ENCODE measurements at regions not wholly inside any gene's neighbourhood (a gene's known extent, or its start where the extent isn't known, plus 50 kb on each side); places are given as distances from the start of the nearest gene placed in this dataset.
"Not testable (repeated sequence)": the region's sequence is repeated elsewhere in the genome, so short reads cannot be mapped to it uniquely, and the experiment has no call there.

- FAIRE-seq (no peak), DNase-seq (ENCODE audit: insufficient read length) (no peak)
- no peak for TF ChIP-seq TAF1 (IDR thresholded peaks at IDR 0.05; ENCODE audit: borderline replicate concordance, low read depth, low read length)
- TF ChIP-seq POLR2A (IDR thresholded peaks at IDR 0.05; ENCODE audit: low read depth, low read length): no peak
- no peak for TF ChIP-seq POLR2AphosphoS5 (IDR thresholded peaks at IDR 0.05; ENCODE audit: low read depth, low read length)
Observed at GRCh38 chr6:105680131-105680530, 277.2 kb upstream of the PREP start.

- no peak for TF ChIP-seq POLR2A (IDR thresholded peaks at IDR 0.05; ENCODE audit: low read depth, low read length)
- TF ChIP-seq TAF1 (IDR thresholded peaks at IDR 0.05; ENCODE audit: borderline replicate concordance, low read depth, low read length): no peak
- TF ChIP-seq POLR2AphosphoS5 (IDR thresholded peaks at IDR 0.05; ENCODE audit: low read depth, low read length): no peak
- FAIRE-seq (no peak), DNase-seq (ENCODE audit: insufficient read length) (no peak)
Observed at GRCh38 chr6:105678516-105678915, 275.6 kb upstream of the PREP start.

- no peak for TF ChIP-seq POLR2A (IDR thresholded peaks at IDR 0.05; ENCODE audit: low read depth, low read length)
- no peak for TF ChIP-seq TAF1 (IDR thresholded peaks at IDR 0.05; ENCODE audit: borderline replicate concordance, low read depth, low read length)
- TF ChIP-seq POLR2AphosphoS5 (IDR thresholded peaks at IDR 0.05; ENCODE audit: low read depth, low read length): no peak
- FAIRE-seq (peak; percentile 27), DNase-seq (ENCODE audit: insufficient read length) (no peak)
Observed at GRCh38 chr6:105677671-105678475, 275.0 kb upstream of the PREP start.

- DNase-seq (ENCODE audit: insufficient read length) (no peak), FAIRE-seq (peak; percentile 44)
Observed at GRCh38 chr6:105676857-105677256, 274.0 kb upstream of the PREP start.

GRCh38 chr6:105675715-105676397, 273.0 kb upstream of the PREP start:
- DNase-seq (ENCODE audit: insufficient read length): peak; percentile 7
- peak; percentile 86 for FAIRE-seq
- no peak for TF ChIP-seq POLR2A (IDR thresholded peaks at IDR 0.05; ENCODE audit: low read depth, low read length)
- TF ChIP-seq POLR2AphosphoS5 (IDR thresholded peaks at IDR 0.05; ENCODE audit: low read depth, low read length): no peak
- TF ChIP-seq TAF1 (IDR thresholded peaks at IDR 0.05; ENCODE audit: borderline replicate concordance, low read depth, low read length): no peak

More at GRCh38 chr6:105676857-105677256, 274.0 kb upstream of the PREP start:
- TF ChIP-seq POLR2AphosphoS5 (IDR thresholded peaks at IDR 0.05; ENCODE audit: low read depth, low read length): no peak
- no peak for TF ChIP-seq POLR2A (IDR thresholded peaks at IDR 0.05; ENCODE audit: low read depth, low read length)
- no peak for TF ChIP-seq TAF1 (IDR thresholded peaks at IDR 0.05; ENCODE audit: borderline replicate concordance, low read depth, low read length)

GRCh38 chr6:105672856-105673538, 270.1 kb upstream of the PREP start:
- not testable (repeated sequence) for FAIRE-seq; DNase-seq (ENCODE audit: insufficient read length)

GRCh38 chr6:105669232-105669631, 266.4 kb upstream of the PREP start:
- FAIRE-seq (no peak), DNase-seq (ENCODE audit: insufficient read length) (no peak)
- TF ChIP-seq POLR2AphosphoS5 (IDR thresholded peaks at IDR 0.05; ENCODE audit: low read depth, low read length) (no peak), POLR2A (IDR thresholded peaks at IDR 0.05; ENCODE audit: low read depth, low read length) (no peak), TAF1 (IDR thresholded peaks at IDR 0.05; ENCODE audit: borderline replicate concordance, low read depth, low read length) (no peak)

GRCh38 chr6:105667056-105667455, 264.2 kb upstream of the PREP start:
- FAIRE-seq (no peak), DNase-seq (ENCODE audit: insufficient read length) (no peak)
- TF ChIP-seq TAF1 (IDR thresholded peaks at IDR 0.05; ENCODE audit: borderline replicate concordance, low read depth, low read length) (no peak), POLR2AphosphoS5 (IDR thresholded peaks at IDR 0.05; ENCODE audit: low read depth, low read length) (no peak), POLR2A (IDR thresholded peaks at IDR 0.05; ENCODE audit: low read depth, low read length) (no peak)

GRCh38 chr6:105664931-105665330, 262.0 kb upstream of the PREP start:
- FAIRE-seq (peak; percentile 60), DNase-seq (ENCODE audit: insufficient read length) (no peak)
- TF ChIP-seq TAF1 (IDR thresholded peaks at IDR 0.05; ENCODE audit: borderline replicate concordance, low read depth, low read length): no peak
- no peak for TF ChIP-seq POLR2AphosphoS5 (IDR thresholded peaks at IDR 0.05; ENCODE audit: low read depth, low read length)
- no peak for TF ChIP-seq POLR2A (IDR thresholded peaks at IDR 0.05; ENCODE audit: low read depth, low read length)

- TF ChIP-seq POLR2A (IDR thresholded peaks at IDR 0.05; ENCODE audit: low read depth, low read length): no peak
- TF ChIP-seq POLR2AphosphoS5 (IDR thresholded peaks at IDR 0.05; ENCODE audit: low read depth, low read length): no peak
- no peak for TF ChIP-seq TAF1 (IDR thresholded peaks at IDR 0.05; ENCODE audit: borderline replicate concordance, low read depth, low read length)
- DNase-seq (ENCODE audit: insufficient read length) (no peak), FAIRE-seq (no peak)
Observed at GRCh38 chr6:105651969-105652368, 249.1 kb upstream of the PREP start.

GRCh38 chr6:105650347-105650746, 247.5 kb upstream of the PREP start:
- DNase-seq (ENCODE audit: insufficient read length) (no peak), FAIRE-seq (peak; percentile 5)
- TF ChIP-seq POLR2A (IDR thresholded peaks at IDR 0.05; ENCODE audit: low read depth, low read length) (no peak), TAF1 (IDR thresholded peaks at IDR 0.05; ENCODE audit: borderline replicate concordance, low read depth, low read length) (no peak), POLR2AphosphoS5 (IDR thresholded peaks at IDR 0.05; ENCODE audit: low read depth, low read length) (no peak)

Measured in GM12892 (cell line).